ENCODE measurements at regions not wholly inside any gene's neighbourhood (a gene's known extent, or its start where the extent isn't known, plus 50 kb on each side); places are given as distances from the start of the nearest gene placed in this dataset.

- no peak for DNase-seq (ENCODE audit: low read depth, low spot score)
- no peak overlapping the region for H3K4me3 ChIP-seq (ENCODE audit: low read length)
Measured at GRCh38 chr21:34192646-34193285, 119.4 kb downstream of the MRPS6 start.

- DNase-seq (ENCODE audit: low read depth, low spot score) = no peak
- H3K4me3 ChIP-seq (ENCODE audit: low read length) = no peak overlapping the region
Measured at GRCh38 chr21:34195335-34195734, 122.0 kb downstream of the MRPS6 start.

- DNase-seq (ENCODE audit: low read depth, low spot score) = no peak
- H3K4me3 ChIP-seq (ENCODE audit: low read length) = no peak overlapping the region
Measured at GRCh38 chr21:34196996-34197395, 123.6 kb downstream of the MRPS6 start.

DNA sequence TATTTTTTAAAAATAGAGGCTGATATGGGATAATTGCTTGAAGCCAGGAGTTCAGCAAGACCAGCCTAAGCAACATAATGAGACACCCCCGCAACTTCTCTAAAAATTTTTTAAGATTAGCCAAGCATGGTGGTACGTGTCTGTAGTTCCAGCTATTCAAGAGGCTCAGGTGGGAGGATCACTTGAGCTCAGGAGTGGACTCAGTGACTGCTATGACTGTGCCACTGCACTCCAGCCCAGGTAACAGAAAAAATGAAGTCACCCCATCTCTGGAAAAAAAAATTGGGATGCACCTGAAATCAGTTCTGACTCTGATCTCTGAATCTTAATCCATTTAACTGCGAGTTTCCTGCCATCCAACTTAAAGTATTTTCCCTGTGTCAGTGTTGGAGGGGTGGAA, 124.2 kb downstream of the MRPS6 start:
- no peak overlapping the region for H3K4me3 ChIP-seq (ENCODE audit: low read length)
- DNase-seq (ENCODE audit: low read depth, low spot score) = no peak

GRCh38 chr21:34198231-34199120, 125.1 kb downstream of the MRPS6 start:
- DNase-seq (ENCODE audit: low read depth, low spot score) = peak; percentile 54
- no peak overlapping the region for H3K4me3 ChIP-seq (ENCODE audit: low read length)

GRCh38 chr21:34199121-34199910, 125.9 kb downstream of the MRPS6 start:
- H3K4me3 ChIP-seq (ENCODE audit: low read length) = no peak overlapping the region
- no peak for DNase-seq (ENCODE audit: low read depth, low spot score)

DNA sequence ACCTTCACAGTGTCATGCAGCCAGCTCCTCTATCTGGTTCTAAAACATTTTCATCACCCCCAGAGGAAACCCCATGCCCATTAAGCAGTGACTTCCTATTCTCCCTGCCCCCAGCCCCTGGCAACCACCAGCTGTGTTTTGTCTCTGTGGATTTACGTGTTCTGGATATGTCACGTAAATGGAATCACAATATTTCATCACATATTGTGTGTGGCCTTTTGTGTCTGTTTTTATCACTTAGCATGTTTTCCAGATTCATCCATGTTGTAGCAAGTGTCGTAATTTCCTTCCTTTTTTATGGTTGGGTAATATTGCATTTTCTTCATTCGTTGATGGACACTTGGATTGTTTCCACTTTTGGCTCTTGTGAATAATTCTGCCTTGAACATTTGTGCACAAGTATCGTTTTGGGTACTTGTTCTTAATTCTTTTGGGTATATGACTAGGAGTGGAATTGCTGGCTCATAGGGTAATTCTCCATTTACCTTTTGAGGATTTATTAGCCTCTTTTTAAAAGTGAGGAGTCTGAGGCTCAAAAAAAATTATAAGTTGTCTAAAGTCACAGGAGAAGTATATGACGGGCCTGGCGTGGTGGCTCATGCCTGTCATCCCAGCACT, 127.0 kb downstream of the MRPS6 start:
- DNase-seq (ENCODE audit: low read depth, low spot score) = no peak
- no peak overlapping the region for H3K4me3 ChIP-seq (ENCODE audit: low read length)

- no peak overlapping the region for H3K4me3 ChIP-seq (ENCODE audit: low read length)
- DNase-seq (ENCODE audit: low read depth, low spot score) = no peak
Measured at GRCh38 chr21:34201001-34201400, 127.6 kb downstream of the MRPS6 start.

DNA sequence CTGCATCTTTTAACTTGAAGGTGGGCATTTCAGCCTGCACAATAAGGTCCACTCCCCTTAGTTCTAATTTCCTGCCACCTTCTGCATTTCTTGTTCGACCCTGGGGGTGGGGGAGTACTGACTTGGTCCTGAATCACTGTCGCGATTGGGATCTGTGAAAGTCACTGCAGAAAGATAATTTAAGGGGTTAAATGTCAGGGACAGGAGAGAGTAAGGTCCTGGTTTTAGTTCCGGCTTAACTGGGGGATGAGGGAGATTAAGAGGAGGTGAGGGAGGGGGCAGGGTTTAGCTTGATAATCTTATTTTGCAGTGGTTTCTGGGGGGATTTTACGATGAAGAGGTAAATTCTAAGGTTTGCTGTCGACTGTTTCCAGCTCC, 128.1 kb downstream of the MRPS6 start:
- H3K4me3 ChIP-seq (ENCODE audit: low read length) = no peak overlapping the region
- DNase-seq (ENCODE audit: low read depth, low spot score) = no peak

GRCh38 chr21:34202553-34203372, 129.4 kb downstream of the MRPS6 start:
- H3K4me3 ChIP-seq (ENCODE audit: low read length) = no peak overlapping the region
- no peak for DNase-seq (ENCODE audit: low read depth, low spot score)

- DNase-seq (ENCODE audit: low read depth, low spot score) = no peak
Measured at GRCh38 chr21:34203851-34204420, 130.6 kb downstream of the MRPS6 start.

GRCh38 chr21:34204481-34205439, 131.4 kb downstream of the MRPS6 start:
- no peak for DNase-seq (ENCODE audit: low read depth, low spot score)

More at GRCh38 chr21:34203851-34204420, 130.6 kb downstream of the MRPS6 start:
- no peak overlapping the region for H3K4me3 ChIP-seq (ENCODE audit: low read length)

GRCh38 chr21:34205811-34206571, 132.6 kb downstream of the MRPS6 start:
- DNase-seq (ENCODE audit: low read depth, low spot score) = no peak
- H3K4me3 ChIP-seq (ENCODE audit: low read length) = no peak overlapping the region

More at GRCh38 chr21:34204481-34205439, 131.4 kb downstream of the MRPS6 start:
- no peak overlapping the region for H3K4me3 ChIP-seq (ENCODE audit: low read length)

DNA sequence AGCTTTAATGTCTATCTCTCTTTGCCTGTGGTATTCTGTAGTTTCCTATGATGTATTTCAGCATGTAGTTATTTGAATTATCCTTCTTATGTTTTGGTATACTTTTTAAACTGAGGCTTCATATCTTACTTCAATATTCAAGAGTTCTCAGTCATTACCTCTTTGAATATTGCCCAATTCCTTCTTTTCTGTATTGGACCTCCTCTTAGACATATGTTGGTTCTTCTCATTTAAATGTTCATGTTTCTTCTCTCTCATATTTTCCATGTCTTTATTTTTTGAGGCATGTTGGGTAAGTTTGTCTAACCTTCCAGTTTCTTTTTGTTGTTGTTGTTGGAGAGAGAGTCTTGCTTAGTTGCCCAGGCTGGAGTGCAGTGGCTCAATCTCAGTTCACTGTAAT, 140.6 kb downstream of the MRPS6 start:
- no peak overlapping the region for H3K4me3 ChIP-seq (ENCODE audit: low read length)
- DNase-seq (ENCODE audit: low read depth, low spot score) = no peak

DNA sequence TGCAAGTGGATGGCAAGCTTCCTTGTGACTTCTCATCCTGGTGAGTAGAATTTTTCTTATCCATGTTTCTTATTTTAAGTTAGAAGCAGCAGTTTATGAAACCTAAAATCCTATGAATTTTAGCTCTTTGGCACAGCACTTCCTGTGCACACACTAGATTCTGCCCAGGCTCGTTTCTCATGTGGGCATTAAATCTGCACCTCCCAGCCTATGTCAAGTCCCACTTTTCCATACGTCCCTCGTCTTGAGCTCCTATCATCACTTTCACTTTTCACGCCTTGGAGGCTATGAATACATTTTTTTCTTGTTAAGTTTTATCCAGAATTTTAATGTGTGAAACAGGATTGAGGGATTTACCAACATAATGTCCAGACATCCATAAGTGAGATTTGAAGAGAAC, 142.1 kb downstream of the MRPS6 start:
- H3K4me3 ChIP-seq (ENCODE audit: low read length) = no peak overlapping the region
- no peak for DNase-seq (ENCODE audit: low read depth, low spot score)

GRCh38 chr21:34215911-34216717, 142.7 kb downstream of the MRPS6 start:
- H3K4me3 ChIP-seq (ENCODE audit: low read length) = no peak overlapping the region
- DNase-seq (ENCODE audit: low read depth, low spot score) = no peak
